H4 (cell line): ENCODE measurements at regions not wholly inside any gene's neighbourhood (a gene's known extent, or its start where the extent isn't known, plus 50 kb on each side); places are given as distances from the start of the nearest gene placed in this dataset.

ENCODE experiments used
- DNase-seq: peaks from one replicate; pipeline ENCODE4 v3.0.0-alpha.2; 2015; ENCODE audit warnings: low spot score

DNA sequence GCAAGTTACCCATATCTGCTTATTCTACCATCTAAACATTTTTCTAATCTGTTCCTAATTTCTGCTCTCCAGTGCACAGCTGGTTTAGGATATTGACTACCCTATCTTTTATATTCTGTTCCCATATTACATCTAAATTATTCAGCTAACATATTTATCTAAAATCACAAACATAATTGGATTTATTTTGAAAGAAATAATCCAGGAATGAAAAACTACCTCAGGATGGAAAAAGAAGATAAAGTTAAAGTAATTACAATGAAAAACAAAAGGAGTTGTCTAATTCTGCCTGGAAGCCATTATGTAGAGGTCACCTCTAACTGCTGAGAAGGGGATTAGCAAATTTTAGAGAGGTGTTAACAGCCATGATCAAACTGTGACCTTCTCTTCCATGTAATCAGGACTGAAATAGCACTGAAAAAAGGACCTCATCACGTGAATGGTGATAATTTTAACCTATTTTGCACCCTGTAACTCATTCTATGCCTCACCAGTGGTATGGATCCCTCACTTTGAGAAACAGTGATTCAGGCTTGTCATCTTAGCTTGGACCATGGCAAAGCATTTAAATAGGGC, 653.3 kb downstream of the CDH11 start:
- DNase-seq: no peak

DNA sequence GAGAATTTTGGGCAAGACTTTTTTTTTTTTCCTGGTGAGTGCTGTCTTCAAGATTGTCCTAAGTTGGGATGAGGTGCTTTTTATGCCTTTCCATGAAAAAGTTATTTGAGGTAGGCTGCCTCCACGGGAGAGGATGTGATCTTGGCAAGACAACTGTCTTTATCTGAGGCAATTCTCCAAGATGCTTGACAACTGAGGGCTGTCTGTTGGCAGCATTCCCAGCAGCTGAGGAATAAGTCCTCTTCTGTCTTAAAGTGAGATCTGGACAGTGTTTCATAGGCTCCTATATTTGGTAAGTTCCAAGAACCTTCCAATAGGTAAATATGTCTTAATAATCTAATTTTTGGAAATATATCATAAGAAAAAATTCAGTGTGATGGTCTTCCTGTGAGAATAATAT, 662.0 kb downstream of the CDH11 start:
- DNase-seq: no peak

DNA sequence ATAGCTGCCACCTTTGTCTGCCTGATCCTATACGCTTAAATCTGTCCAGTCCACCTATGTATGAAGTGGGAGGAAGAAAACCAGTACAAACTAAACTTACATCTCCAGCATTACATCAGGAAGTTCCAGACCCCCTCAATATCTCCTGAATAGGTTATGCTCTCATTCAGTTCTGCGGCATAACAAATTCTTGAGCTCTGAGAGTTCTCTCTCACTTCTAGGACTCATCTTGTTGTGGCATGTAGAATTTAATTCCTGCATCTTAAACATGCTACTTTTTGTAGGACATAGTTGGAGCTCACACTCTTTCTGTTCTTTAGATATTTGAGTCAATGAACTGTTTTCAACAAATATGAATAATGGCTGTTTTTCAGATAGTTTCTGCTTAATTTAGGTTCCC, 662.5 kb downstream of the CDH11 start:
- DNase-seq: no peak

DNA sequence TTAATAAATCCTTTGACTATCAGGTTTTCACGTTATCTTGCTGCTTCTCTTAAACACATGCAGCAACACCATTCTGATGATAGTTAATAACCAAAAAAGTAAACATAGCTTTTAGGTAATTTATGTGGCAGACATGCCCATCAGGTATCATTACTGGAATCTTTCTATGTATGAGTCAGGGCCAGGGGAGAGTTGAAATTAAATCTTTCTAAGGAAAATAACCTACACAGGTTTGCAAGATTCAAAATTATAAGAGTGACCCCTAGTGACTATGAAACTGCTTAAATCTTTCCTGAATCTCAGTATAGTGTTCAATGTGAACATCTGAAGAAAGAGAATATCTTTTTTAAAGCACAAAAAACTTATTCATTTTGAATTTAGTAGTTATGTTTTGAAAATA, 666.6 kb downstream of the CDH11 start:
- DNase-seq: peak; percentile 24

DNA sequence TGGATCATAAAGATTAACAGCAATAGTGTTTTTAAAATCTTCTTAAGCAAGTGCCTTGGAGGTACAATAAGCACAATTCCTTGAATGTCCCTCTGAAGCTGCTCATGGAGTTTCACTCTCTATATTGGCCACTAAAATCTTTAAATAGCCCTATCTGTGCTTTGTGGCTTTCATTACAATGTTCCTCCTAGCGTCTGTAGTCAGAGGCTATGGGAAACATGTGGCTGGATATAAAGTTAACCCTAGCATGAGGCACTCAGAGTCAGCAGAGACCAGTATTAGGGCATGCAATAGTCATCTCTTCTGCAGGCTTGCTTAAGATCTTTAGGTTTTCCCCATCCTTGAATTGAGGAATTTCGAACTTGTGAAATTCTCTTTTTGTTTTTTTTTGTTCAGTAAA, 668.2 kb downstream of the CDH11 start:
- peak; percentile 8 for DNase-seq

DNA sequence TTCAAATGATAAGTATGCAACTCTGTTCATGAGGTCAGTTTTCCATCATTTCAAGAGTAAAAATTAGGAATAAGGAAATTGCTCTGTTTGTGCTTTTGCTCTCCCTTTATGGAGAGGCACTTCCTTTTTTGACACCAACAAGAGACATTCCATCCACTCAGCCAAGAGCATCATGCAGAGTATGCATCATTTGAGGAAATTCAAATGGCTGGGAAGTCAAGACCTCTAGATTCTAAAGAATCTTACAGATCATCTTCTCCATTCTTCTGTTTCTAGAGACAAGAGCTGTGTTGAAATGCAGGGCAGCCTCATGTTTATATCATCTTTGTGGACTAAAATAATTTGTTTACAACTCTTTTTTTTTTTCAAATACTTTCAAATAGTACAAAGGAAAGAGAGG, 669.4 kb downstream of the CDH11 start:
- DNase-seq: no peak

DNA sequence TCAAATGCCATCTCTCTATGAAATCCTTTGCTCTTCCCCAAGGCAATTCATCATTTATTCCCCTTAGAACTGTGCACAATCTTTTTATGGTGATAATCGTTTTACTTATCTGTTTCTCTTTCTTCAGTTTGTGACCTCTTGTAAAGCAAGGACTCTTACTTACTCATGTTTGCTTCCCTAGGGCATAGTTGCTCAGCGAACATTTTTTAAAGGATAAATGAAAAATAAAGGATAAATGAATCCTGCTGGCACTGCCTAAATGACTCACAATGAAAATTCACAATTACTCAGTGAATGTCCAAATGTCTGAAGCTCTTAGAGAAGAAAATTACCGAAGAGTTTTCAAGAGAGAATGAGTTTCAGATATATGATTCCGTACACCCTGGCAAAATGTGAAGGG, 671.7 kb downstream of the CDH11 start:
- DNase-seq: no peak

DNA sequence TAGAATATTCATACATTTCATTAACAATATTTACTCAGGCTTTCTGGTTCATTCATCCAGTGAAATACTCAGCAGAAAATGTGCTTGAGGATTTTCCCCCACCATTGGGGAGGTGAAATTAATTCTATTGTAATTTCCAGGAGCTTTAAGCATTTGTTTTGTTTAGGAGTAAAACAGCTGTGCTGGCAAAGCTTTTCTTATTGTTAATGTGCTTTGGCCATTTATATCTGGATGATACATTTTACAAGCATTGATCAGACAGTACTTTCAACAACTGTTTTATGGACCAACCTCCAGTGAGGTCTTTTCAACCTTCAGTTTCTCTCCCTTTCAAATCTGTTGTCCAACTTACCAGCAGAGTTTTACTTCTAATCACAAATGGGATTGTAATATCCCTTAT, 672.4 kb downstream of the CDH11 start:
- DNase-seq: no peak

DNA sequence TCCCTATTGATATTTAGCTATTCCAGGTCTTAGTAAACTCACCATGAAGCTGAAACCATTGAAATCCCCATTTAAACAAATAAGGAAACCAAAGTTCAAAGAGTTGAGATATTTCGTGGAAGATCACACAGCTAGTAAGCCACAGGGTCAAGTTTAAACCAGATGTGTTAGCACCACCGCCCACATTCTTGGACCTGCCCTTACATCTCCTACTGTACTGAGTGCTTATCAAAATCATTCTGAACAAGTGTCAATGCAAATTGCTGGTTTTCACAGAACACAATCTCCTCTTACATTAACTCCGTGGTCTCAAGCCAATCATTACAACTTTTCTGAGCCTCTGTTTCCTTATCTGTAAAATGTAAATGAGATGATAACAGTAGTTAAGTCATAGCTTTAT, 676.2 kb downstream of the CDH11 start:
- DNase-seq: no peak

DNA sequence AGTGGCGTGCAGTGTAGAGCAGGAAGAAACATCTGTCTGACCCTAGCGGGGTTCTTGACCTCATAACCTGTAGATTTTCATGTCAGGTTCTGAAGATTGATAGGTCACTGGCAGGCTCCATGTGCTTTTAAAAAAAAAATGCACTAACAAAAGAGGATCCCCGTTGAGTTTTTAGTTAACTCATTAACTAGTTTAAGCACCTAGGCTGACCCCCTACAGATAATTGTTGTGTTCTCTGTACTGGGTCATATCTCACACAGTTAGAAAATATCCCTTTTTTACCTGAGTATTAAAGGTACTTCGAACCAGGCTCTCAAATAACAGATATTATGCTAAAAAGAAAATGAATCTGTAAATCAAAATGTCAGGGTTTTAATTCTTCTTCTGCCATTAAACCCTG, 676.6 kb downstream of the CDH11 start:
- DNase-seq: no peak

DNA sequence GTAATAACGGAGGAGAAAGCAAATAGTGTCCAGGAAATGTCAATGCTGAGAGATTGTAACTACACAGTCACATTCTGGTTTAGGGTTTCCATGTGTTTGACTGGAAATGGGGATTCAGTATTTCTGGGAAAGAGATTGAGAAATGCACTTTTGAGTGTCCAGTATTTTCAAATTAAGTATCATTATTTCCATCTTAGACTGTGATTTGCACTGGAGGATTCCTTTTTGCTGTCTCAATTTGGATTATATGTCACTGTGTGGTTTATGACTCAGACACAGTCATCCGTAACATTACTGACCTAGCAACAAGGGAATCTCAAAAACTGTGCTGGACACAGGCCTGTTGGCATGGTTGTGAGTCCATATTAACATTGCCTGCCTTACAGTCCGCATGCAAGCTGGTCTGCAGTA, 681.4 kb downstream of the CDH11 start:
- DNase-seq: peak; percentile 90

DNA sequence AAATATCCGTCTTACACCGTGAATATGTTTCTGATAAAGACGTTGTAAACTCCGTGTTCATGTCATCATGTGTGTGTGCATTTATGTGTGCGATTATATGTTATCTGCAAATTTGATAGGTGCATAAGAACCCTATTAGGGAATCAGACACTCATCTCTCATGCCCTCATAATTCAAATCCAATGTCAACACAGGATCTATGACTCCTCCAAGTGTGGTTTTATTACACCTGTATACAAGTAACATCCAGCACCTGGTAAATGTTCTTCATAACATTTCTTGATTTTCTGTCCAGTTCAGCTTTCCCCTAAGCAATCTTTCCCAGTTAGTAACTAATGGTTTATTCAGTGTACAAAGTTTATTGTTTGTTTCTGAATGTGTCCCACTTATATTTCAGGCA, 681.9 kb downstream of the CDH11 start:
- DNase-seq: no peak

DNA sequence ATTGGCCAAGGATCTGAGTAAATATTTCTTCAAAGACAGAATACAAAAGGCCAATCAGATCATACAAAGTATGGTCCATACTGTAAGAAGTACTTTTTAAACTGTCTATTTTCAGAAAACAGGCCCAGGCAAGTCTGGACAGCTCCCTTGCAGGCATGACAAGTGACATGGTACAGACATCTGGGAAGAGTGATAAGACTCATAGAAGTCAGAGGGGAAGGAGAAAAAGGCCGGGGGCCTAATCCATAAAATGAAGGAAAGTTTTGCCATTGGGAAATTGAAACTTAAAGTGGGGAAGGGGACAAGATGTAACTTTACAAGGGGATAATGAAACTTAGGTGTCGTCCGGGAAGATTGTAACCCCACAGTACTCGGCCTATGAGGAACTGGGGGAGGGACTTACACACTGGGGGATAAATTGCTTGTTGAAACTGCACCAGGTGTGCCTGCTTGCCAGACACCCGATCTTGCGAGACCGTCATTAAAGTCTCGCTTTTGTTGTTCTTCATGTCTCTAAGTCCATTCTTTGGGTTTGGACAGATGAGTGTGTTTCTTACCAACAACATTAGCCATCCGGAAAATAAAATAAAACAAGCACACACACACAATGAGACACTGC, 684.0 kb downstream of the CDH11 start:
- no peak for DNase-seq

DNA sequence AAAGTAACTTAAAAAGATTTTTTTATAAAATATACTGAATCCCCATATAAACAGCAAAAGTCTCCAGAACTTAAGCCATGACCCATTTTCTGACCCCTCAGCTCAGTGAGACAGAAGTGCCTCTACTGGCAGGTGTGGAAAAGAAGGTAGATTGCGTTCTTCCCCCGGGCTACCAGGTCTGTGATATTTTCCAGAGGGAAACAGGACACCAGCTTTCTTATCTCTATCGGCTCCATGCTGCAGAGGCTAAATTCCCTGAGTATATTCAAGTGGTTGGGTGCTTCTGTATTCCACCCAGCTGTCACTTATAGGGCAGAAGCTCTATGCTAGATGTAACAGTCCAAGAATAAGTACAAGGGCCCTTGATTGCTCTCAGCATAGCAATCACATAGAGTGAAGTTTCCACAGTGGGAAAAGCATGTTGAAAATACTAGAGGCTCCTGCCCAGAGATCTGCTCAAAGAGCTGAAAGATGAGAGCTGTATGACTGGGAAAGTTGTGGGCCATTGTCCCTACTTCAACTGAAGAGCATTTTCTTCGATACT, 687.3 kb downstream of the CDH11 start:
- no peak for DNase-seq

DNA sequence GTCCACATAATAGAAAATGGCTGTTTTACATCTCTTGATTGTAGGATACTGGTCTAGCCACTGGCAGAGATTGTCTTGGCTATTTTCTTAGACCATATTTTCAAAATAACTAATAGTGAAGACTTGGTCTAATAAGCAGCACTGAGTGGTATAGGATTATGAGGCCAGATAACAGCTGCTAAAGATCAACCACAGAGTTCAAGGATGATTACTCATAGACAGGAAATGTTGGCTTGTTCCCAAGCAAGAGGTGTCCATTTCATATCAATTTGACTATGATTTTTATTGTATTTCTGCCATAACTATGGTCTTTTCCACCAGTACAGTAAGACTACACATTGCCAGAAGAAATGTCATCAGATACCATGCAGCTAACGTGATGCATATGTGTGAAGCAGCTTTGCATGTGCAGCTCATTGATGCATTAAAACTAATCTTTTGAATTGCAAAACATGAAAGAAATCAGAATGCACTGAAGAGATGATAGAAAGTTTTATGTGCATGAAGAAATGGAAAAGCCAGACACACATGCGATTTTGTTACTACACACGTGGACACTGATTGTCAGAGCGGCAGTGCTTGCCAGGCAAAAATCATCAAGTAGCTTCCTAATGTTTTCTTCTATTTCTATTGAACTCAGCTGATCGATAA, 693.3 kb downstream of the CDH11 start:
- peak; percentile 9 for DNase-seq

DNA sequence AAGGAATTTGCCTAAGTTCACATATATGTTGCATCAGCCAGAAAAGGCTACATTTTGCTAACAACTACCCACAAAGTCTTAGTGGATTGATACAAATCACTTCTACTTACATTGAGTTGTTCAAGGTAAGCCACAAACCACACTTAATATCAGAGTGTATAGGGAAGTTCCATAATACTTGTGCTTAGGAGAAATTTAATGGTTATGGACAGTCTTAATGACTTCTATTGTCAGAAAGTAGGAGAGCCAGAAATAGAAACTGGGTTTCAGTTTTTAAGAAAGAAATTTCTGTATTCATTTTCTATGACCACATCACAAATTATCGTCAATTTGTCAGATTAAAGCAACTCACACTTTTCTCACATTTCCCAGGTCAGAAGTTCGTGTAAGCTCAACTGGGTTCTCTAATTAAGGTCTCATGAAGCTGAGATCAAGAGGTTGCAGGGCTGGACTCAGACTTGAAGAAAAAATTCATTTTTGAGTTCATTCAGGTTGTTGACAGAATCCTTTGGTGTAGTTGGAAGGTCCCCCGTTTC, 695.7 kb downstream of the CDH11 start:
- DNase-seq: no peak

DNA sequence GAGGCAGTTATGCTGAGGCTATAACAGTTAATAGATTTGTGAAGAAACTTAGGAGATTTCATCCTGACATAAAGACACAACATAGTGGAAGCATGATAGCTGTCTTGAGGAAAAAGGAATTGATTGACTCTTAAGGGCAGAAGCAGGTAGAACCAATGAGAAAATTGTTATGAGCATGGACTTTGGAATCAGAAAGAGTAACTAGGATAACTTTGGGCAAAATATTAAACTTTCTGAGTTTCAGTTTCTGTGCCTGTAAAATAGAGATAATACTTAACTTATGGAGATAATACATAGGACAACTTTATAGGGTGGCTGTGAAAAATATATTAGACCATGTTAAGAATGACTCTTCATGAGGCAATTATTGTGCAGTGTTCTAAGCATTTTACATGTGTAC, 696.5 kb downstream of the CDH11 start:
- no peak for DNase-seq

DNA sequence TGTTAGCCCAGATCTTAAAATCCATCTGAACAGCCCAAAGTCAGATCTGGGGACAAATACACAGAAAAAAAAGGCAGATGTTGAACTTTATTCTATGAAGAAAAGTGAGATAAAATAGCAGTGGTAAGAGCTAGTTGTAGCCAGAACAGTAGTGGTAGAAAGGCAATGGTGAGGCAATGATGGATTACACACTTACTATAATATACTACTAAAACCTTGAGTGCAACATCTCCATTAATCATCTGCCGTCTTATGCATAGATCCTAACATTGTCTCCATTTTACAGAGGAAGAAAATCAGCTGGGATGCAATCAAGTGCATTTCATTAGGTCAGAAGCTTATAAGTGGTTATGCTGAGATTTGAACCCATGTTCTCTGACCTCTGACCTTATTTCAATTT, 699.6 kb downstream of the CDH11 start:
- DNase-seq: no peak

DNA sequence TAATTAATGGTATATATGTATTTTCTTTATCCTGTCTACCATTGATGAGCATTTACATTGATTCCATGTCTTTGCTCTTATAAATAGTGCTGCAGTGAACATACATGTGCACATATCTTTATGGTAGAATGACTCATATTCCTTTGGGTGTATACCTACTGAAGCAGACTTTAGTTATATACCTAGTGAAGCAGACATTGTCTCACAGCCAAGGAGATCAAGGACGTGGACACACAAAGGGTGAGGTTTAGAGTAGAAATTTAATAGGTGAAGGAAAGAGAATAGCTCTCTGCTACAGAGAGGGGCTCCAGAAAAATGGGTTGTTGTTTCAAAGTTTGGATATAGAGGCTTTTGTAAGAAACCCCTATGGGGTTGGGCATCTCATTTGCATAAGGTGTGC, 700.3 kb downstream of the CDH11 start:
- no peak for DNase-seq

DNA sequence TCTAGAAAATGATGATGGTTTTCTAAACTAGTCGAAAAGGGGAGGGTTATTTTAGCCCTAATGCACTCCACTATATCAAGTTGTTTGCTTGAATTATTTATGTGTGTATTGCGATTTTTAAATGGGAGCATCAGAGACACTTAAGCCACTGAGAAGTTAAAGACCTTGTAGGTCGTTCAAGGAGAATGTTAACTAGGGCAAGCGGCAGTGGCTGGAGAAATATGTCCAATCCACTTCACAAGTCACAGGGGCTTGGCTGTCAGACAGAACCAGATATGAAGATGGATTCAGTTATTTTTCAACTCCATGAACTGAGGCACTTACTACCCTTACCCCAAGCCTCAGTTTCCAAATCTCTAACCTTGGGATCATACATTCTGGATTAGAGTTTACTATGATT, 702.0 kb downstream of the CDH11 start:
- DNase-seq: no peak

DNA sequence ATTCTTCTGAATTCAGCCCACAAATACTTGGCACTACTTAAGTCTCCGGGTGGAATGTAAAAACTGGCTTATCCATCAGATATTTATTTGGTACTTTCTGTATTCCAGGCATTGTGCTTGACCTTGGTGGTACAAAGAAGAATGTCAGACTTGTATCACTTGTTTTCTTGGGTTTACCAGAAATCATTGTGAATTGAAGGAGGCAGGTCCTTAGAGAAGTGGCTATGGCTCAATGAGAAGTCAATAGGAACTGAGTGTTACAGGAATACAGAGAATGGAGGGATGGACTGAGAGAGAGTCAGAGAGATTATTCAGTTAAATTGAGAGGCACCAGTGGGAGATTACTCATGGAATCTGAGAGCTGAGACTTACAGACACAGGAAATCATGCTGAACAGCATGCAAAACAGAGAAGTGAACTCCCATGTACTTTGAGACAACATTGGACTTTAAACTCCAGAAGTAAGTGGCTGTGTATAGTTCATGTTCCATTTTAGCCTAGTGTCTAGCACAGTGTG, 704.1 kb downstream of the CDH11 start:
- DNase-seq: no peak

DNA sequence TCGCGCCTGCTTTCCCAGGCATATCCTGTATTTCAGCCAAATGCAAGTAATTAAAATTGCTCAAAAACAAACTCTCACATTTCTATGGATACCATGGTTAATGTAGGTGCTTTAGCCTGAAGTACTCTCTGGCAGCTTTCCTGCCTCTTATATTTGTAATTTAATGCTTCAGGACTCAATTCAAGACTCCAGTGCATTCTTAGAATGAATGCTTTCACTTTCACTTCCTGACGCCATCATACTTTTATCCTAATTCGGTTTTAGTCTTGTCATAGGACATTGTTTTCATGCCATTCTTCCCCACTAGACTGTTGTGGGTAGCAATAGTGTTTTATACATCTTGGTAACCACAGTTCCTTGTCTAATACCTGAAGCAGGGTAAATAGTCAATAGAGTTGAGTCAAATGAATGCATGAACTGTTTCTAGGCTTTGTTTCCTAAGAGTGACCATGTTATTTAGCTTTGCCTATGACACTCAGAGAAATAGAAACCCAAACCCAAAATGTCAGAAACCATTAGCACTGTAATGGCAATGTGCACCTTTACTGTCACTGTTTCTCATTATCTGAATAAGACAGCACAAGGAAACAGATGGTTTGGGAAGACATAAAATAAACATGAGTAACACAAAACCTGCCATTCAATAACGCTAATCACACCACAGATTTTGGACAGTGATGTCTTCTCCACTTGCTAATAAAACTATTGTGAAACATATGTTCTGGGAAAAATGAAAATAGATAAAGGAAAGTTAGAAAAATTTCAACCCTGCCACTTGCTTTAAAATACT, 705.5 kb downstream of the CDH11 start:
- DNase-seq: peak; percentile 63
